BLaER1 treated with 17β-estradiol and CSF1 and Interleukin-3, amounts not matched to agents 10 nM and 100 nM (cell line): ENCODE measurements at regions not wholly inside any gene's neighbourhood (a gene's known extent, or its start where the extent isn't known, plus 50 kb on each side); places are given as distances from the start of the nearest gene placed in this dataset.

Experiments used
- H3K27ac ChIP-seq, 11 experiments: shearing (Covaris generic); formaldehyde crosslinking; 2 replicates each; pipeline ENCODE4 v1.8.1; 2022
- H3K27me3 ChIP-seq, 11 experiments: shearing (Covaris generic); formaldehyde crosslinking; 2 replicates each; pipeline ENCODE4 v1.8.1; 2022
- H3K36me3 ChIP-seq, 11 experiments: shearing (Covaris generic); formaldehyde crosslinking; 2 replicates each; pipeline ENCODE4 v1.8.1; 2022
- H3K4me1 ChIP-seq, 10 experiments: shearing (Covaris generic); formaldehyde crosslinking; 2 replicates each; pipeline ENCODE4 v1.8.1; 2022
- H3K4me2 ChIP-seq, 11 experiments: shearing (Covaris generic); formaldehyde crosslinking; 2 replicates each; pipeline ENCODE4 v1.8.1; 2022
- H3K4me3 ChIP-seq, 10 experiments: shearing (Covaris generic); formaldehyde crosslinking; 2 replicates each; pipeline ENCODE4 v1.8.1; 2022
- H3K9ac ChIP-seq, 11 experiments: shearing (Covaris generic); formaldehyde crosslinking; 2 replicates each; pipeline ENCODE4 v1.8.1; 2022
- H3K9me3 ChIP-seq, 11 experiments: shearing (Covaris generic); formaldehyde crosslinking; replicated peaks in 1 of 11; 2 replicates each; pipeline ENCODE4 v1.8.1; 2022
- H4K20me1 ChIP-seq, 11 experiments: shearing (Covaris generic); formaldehyde crosslinking; 2 replicates each; pipeline ENCODE4 v1.8.1; 2022
- Cebpa-rat ChIP-seq, 11 experiments: shearing (Covaris generic); IDR thresholded peaks; 2 replicates each; pipeline ENCODE4 v1.8.1; 2022

GRCh38 chr13:76129305-76130000 is 493.3 kb downstream of the LMO7 start:
- Histone ChIP-seq H3K27ac (no peak overlapping the region), H3K36me3 (no peaks in the 10 kb centered on the region), H3K9ac (no peak overlapping the region), H3K27me3 (no peaks in the 10 kb centered on the region), H3K4me2 (no peak overlapping the region), H3K4me3 (no peak overlapping the region), H3K9me3 (peaks cover 2 to 6% (median 3%) of the 10 kb centered on the region in 11 experiments; a peak in 20 of 22 replicates), H3K4me1 (no peaks in the 10 kb centered on the region), H4K20me1 (no peaks in the 10 kb centered on the region)
- TF ChIP-seq Cebpa-rat (IDR thresholded peaks at IDR 0.05): no peak

DNA sequence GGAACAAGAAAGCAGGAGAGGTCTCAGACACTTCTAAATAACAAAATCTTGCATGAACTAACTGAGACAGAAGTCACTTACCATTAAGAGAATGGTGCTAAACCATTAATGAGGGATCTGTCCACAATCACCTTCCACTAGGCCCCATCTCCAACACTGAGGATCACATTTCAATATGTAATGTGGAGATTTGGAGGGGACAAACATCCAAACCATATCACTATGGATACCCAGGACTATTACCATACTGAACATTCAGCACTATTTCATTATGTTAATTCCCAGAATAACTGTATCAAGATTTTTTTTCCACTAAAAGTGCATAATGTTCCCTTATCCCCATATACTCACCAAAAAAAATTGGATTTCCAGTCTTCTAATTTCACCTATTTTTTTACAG is 491.8 kb downstream of the LMO7 start:
- Histone ChIP-seq H3K4me1 (no peaks in the 10 kb centered on the region), H3K27ac (no peak overlapping the region), H3K9ac (no peak overlapping the region), H3K4me2 (no peak overlapping the region), H3K9me3 (peaks cover 17 to 22% (median 19%) of the 10 kb centered on the region in 11 experiments), H3K27me3 (no peaks in the 10 kb centered on the region), H3K4me3 (no peak overlapping the region), H4K20me1 (no peaks in the 10 kb centered on the region), H3K36me3 (no peaks in the 10 kb centered on the region)
- TF ChIP-seq Cebpa-rat (IDR thresholded peaks at IDR 0.05): no peak

GRCh38 chr13:76123548-76123947 is 487.4 kb downstream of the LMO7 start:
- no peak for TF ChIP-seq Cebpa-rat (IDR thresholded peaks at IDR 0.05)

GRCh38 chr13:76116751-76117360 is 480.7 kb downstream of the LMO7 start:
- Histone ChIP-seq H3K36me3 (no peaks in the 10 kb centered on the region), H3K9me3 (peaks cover 0 to 4% (median 0%) of the 10 kb centered on the region in 11 experiments; a peak in 1 of 22 replicates), H3K27me3 (no peaks in the 10 kb centered on the region), H3K4me2 (no peak overlapping the region), H3K4me3 (no peak overlapping the region), H3K27ac (no peak overlapping the region), H4K20me1 (no peaks in the 10 kb centered on the region), H3K4me1 (no peaks in the 10 kb centered on the region), H3K9ac (no peak overlapping the region)
- TF ChIP-seq Cebpa-rat (IDR thresholded peaks at IDR 0.05): no peak

More at GRCh38 chr13:76123548-76123947, 487.4 kb downstream of the LMO7 start:
- H3K27ac ChIP-seq: no peak overlapping the region
- H4K20me1 ChIP-seq: no peaks in the 10 kb centered on the region
- no peaks in the 10 kb centered on the region for H3K4me1 ChIP-seq
- H3K9ac ChIP-seq: no peak overlapping the region
- peaks cover 19 to 27% (median 20%) of the 10 kb centered on the region in 11 experiments for H3K9me3 ChIP-seq
- no peaks in the 10 kb centered on the region for H3K36me3 ChIP-seq
- no peak overlapping the region for H3K4me3 ChIP-seq
- H3K27me3 ChIP-seq: no peaks in the 10 kb centered on the region
- no peak overlapping the region for H3K4me2 ChIP-seq

DNA sequence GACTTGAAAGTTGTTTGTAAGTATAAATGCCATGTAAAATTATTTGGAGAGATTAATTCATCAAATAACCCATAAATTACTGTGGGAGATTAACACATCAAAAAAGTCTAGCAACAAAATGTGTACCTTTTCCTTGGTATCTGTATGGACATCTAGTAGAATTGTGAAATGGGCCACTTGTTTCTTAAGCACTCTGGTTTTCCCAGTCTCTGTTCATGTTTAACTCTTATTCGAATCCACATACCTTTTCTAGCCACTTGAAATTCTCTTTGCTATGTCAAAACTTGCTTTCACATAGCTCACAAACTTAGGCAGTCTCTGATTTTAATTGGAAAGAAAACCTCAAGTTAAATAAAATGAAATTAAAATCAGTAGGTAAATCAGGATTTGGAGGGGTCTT is 470.6 kb downstream of the LMO7 start:
- Histone ChIP-seq H3K27ac (no peak overlapping the region), H3K4me1 (no peaks in the 10 kb centered on the region), H4K20me1 (no peaks in the 10 kb centered on the region), H3K9ac (no peak overlapping the region), H3K36me3 (no peaks in the 10 kb centered on the region), H3K9me3 (no peaks in the 10 kb centered on the region), H3K4me3 (no peak overlapping the region), H3K4me2 (no peak overlapping the region), H3K27me3 (no peaks in the 10 kb centered on the region)
- no peak for TF ChIP-seq Cebpa-rat (IDR thresholded peaks at IDR 0.05)

GRCh38 chr13:76094645-76095044 is 458.5 kb downstream of the LMO7 start:
- Histone ChIP-seq H3K9me3 (no peaks in the 10 kb centered on the region), H3K27me3 (no peaks in the 10 kb centered on the region), H3K27ac (no peak overlapping the region), H4K20me1 (no peaks in the 10 kb centered on the region), H3K4me1 (no peaks in the 10 kb centered on the region), H3K4me2 (no peak overlapping the region), H3K4me3 (no peak overlapping the region), H3K9ac (no peak overlapping the region), H3K36me3 (no peaks in the 10 kb centered on the region)
- no peak for TF ChIP-seq Cebpa-rat (IDR thresholded peaks at IDR 0.05)

DNA sequence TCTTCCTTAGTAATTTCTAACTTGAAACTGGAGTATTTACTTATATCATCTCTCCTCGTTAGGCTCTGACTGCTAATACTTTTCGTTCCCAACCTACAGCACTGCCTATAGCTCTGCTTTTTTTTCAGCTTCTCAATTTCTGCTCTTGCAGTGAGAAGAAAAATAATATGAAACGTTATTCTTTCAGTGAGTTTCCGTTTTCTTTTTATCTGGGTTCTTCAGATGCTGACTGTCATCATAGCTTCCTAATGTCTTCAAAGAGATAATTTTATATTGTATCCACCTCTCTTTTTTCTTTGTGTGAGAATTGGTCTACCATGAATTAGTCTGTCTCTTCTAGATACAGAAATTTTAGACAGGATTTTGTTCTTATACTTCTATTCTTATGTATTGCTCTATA is 454.9 kb downstream of the LMO7 start:
- peaks cover 21 to 28% (median 26%) of the 10 kb centered on the region in 11 experiments for H3K9me3 ChIP-seq
- no peak overlapping the region for H3K27ac ChIP-seq
- no peaks in the 10 kb centered on the region for H4K20me1 ChIP-seq
- no peak for TF ChIP-seq Cebpa-rat (IDR thresholded peaks at IDR 0.05)
- H3K9ac ChIP-seq: no peak overlapping the region
- no peaks in the 10 kb centered on the region for H3K36me3 ChIP-seq
- no peaks in the 10 kb centered on the region for H3K4me1 ChIP-seq
- H3K27me3 ChIP-seq: no peaks in the 10 kb centered on the region
- H3K4me2 ChIP-seq: no peak overlapping the region
- H3K4me3 ChIP-seq: no peak overlapping the region

DNA sequence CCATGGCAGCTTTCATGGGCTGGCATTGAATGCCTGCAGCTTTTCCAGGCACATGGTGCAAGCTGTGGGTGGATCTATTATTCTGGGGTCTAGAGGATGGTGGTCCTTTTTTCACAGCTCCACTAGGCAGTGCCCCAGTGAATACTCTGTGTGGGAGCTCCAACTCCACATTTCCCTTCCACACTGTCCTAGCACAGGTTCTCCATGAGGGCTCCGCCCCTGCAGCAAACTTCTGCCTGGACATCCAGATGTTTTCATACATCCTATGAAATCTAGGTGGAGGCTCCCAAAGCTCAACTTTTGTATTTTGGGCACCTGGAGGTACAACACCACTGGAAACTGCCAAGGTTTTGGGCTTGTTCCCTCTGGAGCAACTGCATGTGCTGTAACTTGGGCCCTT is 450.6 kb downstream of the LMO7 start:
- H3K4me1 ChIP-seq: no peaks in the 10 kb centered on the region

DNA sequence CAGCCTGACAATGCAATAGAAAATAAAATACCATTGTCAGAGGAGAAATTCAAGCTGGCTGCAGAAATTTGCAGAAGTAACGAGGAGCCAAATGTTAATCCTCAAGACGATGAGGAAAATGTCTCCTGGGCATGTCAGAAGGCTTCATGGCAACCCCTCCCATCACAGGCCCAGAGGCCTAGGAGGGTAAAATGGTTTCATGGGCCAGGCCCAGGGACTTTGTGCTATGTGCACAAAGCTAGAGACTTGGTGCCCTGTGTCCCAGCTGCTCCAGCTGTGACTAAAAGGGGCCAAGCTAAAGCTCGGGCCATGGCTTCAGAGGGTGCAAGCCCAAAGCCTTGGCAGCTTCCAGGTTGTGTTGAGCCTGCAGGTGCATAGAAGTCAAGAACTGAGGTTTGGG is 431.7 kb downstream of the LMO7 start:
- Histone ChIP-seq H3K4me1 (no peaks in the 10 kb centered on the region), H3K27ac (no peak overlapping the region), H4K20me1 (no peaks in the 10 kb centered on the region), H3K27me3 (no peaks in the 10 kb centered on the region), H3K9me3 (peaks cover 26 to 34% (median 30%) of the 10 kb centered on the region in 11 experiments), H3K36me3 (no peaks in the 10 kb centered on the region), H3K4me2 (no peak overlapping the region), H3K9ac (no peak overlapping the region), H3K4me3 (no peak overlapping the region)
- TF ChIP-seq Cebpa-rat (IDR thresholded peaks at IDR 0.05): no peak

More for the DNA sequence above, 450.6 kb downstream of the LMO7 start:
- H3K9ac ChIP-seq: no peak overlapping the region
- H3K4me2 ChIP-seq: no peak overlapping the region
- H3K36me3 ChIP-seq: no peaks in the 10 kb centered on the region
- H4K20me1 ChIP-seq: no peaks in the 10 kb centered on the region
- H3K27me3 ChIP-seq: no peaks in the 10 kb centered on the region
- no peak overlapping the region for H3K27ac ChIP-seq
- no peak for TF ChIP-seq Cebpa-rat (IDR thresholded peaks at IDR 0.05)
- peaks cover 27 to 42% (median 33%) of the 10 kb centered on the region in 11 experiments for H3K9me3 ChIP-seq
- H3K4me3 ChIP-seq: peak overlapping the region in 2 of 10 experiments; percentile 20 to 24; a peak in 2 of 20 replicates

- Histone ChIP-seq H3K4me2 (no peak overlapping the region), H3K27ac (no peak overlapping the region), H3K9me3 (no peaks in the 10 kb centered on the region), H3K4me1 (no peaks in the 10 kb centered on the region), H3K27me3 (no peaks in the 10 kb centered on the region), H4K20me1 (no peaks in the 10 kb centered on the region), H3K9ac (no peak overlapping the region), H3K36me3 (no peaks in the 10 kb centered on the region), H3K4me3 (no peak overlapping the region)
- TF ChIP-seq Cebpa-rat (IDR thresholded peaks at IDR 0.05): no peak
Measured at GRCh38 chr13:76053181-76053580, 417.1 kb downstream of the LMO7 start.
